HG03280 (cell line): ENCODE measurements at regions not wholly inside any gene's neighbourhood (a gene's known extent, or its start where the extent isn't known, plus 50 kb on each side); places are given as distances from the start of the nearest gene placed in this dataset.
A peak's percentile ranks its signal among the peaks of the same experiment; 100 is the strongest.
"Not testable (repeated sequence)": the region's sequence is repeated elsewhere in the genome, so short reads cannot be mapped to it uniquely, and the experiment has no call there.

Experiments
- ATAC-seq: cut with Tn5 transposase; IDR thresholded peaks from one replicate; pipeline ENCODE4 v1.9.1; 2021; ENCODE audit warnings: mild to moderate bottlenecking, moderate library complexity; ENCODE audit not compliant: unreplicated experiment

DNA sequence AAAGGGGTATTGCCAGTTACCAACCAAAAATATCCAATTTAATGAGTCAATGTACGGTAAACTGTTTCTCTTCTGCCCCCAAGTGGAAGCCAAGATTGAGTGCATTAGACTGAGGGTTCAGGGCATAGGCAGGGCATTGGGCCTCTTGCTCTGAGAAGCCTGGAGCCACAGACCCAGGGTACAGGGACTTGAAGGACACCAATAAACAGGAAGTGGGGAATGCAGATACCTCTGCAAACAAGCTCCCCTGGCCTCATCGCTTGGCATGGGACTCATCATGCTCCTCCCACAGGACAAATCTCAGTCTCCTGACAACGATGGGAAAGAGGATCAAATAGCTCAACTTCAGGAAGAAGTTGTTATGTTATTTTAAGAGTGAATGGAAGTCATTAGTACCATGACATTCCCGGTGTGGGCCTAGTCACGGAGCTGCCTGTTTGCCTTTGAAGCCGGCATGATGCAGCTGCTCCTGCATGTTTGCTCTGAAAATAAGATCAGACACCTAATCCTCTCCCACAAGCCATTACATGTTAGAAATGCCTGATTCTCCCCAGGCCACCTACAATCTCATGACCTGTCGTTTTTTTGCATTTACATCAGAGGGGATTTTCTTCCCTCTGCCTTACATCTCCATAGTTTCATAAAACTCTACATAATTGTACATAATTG lies 224.2 kb downstream of the RCHY1 start:
- peak; percentile 59 for ATAC-seq

DNA sequence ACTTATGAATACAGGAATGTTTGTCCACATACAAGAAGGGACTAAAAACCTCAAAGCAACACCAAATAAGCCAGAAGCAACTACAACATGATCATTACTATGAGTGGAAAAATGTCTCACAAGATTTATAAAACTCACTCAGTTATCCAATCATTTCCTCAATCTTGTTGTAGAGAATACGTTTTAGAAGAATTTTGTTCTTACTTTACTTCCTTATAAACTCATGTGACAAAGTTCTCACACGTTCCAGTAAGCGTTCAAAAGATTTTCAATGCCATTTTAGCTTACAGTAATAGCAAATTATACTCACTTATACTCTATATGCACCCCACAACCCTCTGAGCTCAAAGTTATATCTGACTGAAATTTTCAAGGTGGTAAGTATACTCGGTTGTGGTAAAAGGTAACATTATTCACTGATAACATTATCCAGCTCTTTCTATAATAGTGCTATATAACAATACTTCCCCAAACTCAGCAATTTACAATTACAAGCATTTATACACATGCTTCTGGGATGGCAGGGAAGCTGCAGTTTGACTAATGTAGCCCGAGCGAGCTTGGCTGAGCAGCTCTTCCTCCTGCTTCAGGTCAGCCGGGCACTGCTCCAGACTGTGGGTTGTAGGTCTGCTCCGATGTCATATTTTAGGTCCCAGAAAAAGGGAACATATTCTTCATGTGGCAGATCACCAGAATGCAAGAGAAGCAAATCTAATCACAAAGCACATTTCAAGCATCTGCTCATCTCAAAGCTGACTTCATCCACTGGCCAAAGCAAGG lies 226.3 kb downstream of the RCHY1 start:
- ATAC-seq = no peak

DNA sequence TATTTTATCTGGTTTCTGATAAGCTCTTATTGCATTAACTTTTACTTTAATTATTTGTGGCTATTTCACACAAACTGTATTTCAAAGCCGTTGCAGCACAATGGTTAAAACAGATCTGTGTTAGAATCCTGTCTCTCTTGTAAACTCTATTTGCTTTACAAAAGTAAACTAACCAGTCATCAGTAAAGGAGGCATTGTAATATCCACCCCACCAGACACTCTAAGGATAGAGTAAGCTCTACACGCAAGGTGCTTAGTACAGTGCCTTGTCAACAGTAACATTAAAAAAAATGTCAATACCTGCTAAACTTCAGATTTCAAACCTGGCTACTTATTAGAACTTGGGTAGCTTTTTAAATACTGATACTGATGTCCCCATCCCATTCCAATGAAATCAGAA lies 228.4 kb downstream of the RCHY1 start:
- ATAC-seq = no peak

DNA sequence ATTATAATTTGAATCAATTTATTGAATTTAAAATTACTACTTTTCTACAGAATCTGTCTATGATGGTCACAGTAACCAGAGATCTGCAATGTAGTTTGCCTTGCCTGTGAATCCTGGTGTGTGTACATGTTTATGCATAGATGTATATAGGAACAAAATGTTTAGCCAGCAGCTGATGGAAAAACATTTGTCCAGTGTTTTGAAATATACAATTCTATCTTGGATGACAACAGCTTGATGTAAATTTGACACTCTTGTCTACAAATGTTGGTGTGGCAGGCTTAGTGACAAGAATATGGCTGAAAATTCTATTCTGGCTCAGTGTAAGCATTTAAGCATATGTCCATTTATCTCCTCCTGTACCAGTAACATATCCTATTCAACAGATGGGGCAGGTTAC lies 229.4 kb downstream of the RCHY1 start:
- no peak for ATAC-seq

DNA sequence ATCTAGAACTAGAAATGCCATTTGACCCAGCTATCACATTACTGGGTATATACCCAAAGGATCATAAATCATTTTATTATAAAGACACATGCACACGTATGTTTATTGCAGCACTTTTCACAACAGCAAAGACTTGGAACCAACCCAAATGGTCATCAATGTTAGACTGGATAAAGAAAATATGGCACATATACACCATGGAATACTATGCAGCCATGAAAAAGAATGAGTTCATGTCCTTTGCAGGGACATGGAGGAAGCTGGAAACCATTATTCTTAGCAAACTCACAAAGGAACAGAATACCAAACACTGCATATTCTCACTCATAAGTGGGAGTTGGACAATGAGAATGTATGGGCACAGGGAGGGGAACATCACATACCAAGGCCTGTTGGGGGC lies 233.7 kb downstream of the RCHY1 start:
- ATAC-seq = not testable (repeated sequence)

DNA sequence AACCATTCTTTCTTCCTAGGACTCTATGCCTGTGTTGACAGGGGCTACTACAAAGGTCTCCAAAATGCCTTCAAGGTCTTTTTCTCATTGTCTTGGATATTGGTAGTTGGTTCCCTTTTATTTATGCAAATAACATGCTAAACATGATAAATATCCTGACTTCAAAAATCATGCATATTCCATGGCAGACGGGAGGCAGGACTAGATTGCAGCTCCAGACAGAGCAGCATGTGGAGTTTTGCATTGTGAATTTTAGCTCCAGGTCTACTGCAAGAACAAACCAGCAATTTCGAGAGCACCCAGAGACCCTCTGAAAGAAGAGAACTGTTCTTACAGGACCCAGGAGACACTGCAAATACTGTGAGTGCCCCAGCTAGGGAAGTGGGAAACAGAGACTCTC lies 254.9 kb downstream of the RCHY1 start:
- no peak for ATAC-seq

DNA sequence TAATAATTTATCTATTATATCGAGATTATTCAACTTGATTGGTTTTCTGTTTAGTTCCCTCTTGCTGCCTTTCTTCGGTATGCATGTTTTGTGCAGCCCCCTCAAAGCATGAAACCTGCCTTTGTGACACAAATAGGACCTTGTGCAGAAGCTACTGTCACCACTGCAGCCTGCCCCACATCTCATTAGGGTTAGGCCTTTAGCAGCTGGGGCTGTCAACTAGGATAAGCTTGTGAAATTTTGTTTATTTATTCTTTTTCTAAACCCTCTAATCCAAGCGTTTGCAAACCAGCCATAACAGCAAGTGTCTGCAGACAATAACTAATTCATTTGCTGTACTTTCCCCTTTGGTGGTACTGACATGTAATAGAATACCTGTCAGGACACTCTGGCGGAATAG lies 258.9 kb downstream of the RCHY1 start:
- no peak for ATAC-seq

DNA sequence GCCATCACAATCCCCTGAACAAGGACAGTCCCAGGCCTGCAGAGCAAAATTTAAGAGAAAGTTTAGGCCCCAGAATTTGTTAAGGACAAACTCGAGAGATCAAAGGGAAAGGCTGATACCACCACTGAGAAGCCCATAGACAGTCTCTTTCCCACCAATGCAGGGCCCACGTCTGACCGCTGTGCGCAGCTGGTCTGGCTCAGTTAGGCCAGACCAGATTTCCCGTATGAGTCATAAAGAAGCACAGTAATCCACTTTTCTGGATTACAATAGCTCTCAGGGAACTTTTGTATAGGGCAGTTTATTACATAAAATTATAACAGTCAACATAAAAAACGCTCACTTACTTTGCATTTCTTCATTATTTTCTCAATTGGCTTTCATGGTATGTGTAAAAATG lies 259.5 kb downstream of the RCHY1 start:
- ATAC-seq = no peak

DNA sequence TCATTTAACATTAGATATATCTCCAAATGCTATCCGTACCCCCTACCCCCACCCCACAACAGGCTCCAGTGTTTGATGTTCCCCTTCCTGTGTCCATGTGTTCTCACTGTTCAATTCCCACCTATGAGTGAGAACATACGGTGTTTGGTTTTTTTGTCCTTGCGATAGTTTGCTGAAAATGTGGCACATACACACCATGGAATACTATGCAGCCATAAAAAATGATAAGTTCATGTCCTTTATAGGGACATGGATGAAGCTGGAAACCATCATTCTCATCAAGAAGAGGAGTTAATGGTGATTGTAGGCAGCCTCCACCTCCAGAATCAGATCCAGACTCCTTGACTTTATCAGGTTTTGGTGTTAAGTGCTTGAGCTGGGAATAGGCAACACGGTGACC lies 261.1 kb downstream of the RCHY1 start:
- ATAC-seq = not testable (repeated sequence)

DNA sequence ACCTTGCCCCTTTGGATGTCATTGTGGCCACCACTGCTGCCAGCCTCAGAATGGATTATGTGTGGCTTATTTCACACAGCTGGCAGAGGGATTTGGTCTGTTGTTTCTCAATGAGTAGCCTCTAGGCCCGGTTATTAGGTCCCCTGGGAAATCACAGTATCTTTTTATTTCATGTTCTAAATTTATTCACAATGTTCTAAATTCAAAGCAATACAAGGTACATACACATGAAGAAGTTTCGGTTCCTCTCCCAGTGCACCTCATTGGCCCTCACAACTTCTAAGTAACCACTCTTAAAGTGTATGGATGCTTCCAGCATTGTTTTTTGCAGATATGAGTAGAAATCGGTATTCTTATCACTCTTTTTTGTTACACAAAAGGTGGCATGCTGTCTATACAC lies 262.7 kb downstream of the RCHY1 start:
- ATAC-seq = peak; percentile 65

DNA sequence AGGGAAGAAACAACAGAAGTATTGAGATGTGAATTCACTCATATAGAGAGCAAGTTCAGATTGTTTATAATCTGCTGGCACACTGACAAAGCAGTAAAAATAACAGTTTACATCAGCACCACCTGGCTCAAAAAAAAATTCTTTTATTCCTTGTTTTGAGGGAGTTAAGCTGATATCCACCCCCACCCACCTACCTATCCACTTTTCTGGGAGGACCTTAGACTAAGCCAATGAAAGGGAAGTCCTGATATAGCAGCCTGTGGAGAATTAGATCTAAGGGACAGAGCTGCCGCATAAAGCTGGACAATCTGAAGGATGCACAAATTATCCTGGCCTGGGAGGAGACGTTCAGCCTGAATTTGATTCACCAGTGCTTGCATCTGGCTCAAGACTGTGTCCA lies 264.5 kb downstream of the RCHY1 start:
- ATAC-seq = no peak

DNA sequence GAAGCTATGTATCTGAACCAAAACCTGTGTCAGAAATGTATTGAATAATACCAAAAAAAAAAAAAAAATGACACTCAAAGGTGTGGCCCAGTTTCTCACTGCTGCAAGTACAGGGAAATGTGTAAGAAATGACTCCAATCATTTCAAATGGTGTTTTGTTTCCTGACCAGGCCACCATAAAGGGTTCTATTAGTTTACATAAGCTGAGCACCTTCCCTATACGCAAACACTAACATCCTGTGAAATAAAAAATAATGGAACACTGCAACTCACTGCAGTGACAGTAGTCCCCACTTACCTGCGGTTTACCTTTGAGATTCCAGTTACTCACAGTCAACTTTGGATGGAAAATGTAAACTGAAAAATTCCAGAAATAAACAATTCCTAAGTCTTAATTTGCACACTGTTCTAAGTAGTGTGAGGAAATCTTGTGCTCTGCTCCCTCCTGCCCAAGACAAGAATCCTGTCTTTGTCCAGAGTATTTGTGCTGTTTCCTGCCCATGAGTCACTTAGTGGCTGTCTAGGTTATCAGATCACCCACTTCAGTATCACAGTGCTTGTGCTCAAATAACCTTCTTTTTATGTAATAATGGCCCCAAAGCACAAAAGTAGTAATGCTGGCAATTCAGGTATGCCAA lies 265.3 kb downstream of the RCHY1 start:
- ATAC-seq = no peak

DNA sequence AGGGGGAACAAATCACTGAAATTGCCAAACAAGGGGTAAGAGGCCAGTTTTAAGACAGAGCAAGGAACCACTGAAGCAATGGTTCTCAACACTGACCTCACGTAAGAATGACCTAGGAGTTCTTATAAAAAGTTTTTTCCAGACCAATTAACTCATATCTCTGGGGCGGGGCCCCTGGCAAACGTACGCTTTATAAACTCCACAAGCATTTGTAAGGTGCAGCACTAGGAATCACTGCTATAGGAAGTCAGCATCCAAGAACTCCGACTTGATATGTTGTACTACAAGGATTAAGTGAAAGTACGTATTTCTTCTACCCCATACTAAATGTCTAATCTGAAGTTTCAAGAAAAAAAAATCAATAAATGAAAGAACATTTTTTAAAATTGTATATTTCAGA lies 269.9 kb downstream of the RCHY1 start:
- ATAC-seq = no peak

DNA sequence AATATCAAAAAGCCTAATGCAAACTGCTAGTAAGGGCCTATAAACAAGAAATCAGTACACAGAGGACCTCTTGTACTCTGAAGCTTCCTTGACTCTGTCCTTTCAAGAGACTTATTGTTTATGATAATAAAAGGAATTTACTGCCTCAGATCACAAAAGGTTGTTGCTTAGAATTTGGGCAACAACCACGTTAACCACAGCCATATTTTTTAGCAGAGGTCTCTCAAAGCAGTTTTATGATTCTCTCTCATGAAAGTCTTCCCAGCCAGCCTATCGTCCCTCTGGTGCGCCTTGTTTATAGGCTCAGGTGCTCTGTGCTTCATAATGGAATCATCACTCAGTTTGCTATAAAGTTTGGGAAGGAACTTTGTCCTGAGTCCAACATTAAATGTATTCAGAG lies 270.6 kb downstream of the RCHY1 start:
- ATAC-seq = no peak

DNA sequence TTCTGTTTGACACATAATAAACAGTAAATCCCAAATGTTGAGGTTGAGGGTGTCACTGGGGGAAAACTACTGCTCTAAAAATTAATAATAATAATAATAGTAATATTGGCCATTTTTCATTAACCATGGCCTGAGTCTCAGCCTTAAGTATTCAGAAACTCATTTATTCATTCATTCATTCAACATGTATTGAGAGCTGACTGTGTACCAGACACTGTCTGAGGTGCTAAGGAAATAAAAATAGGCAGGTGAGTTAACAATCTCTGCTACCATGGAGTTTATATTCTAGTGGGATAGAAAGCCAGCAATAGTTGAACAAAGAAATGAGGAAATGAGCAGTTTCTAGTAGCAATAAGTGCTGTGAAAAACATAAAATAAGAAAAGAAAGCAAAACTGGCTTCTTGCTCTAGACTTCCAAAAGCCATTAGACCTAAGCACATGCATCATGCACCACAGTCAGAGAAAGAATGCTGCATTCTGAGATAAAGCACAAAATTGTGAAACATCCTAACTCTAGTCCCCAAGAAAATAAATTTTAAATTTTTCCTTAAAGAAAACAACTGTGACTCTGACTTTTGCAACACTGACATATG lies 278.7 kb downstream of the RCHY1 start:
- peak; percentile 99 for ATAC-seq

DNA sequence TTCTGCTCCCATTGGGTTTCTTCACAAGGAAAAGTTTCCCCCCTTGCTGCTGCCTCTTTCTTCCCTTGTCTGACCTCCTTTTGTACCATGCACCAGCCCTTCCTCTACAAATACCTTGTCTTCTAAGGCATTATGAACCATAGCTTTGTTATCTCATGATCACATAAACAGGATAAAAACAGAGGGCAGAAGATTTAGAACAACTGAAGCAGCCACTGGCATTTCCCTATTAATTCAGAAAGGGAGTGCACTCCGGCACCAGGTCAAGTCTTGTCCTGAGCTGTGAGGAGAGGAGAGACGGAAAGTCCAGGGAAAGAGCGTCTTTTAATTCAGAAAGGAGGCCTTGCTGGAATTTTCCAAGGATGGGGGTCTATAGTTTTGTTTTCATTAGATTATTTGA lies 281.7 kb downstream of the RCHY1 start:
- ATAC-seq = no peak

DNA sequence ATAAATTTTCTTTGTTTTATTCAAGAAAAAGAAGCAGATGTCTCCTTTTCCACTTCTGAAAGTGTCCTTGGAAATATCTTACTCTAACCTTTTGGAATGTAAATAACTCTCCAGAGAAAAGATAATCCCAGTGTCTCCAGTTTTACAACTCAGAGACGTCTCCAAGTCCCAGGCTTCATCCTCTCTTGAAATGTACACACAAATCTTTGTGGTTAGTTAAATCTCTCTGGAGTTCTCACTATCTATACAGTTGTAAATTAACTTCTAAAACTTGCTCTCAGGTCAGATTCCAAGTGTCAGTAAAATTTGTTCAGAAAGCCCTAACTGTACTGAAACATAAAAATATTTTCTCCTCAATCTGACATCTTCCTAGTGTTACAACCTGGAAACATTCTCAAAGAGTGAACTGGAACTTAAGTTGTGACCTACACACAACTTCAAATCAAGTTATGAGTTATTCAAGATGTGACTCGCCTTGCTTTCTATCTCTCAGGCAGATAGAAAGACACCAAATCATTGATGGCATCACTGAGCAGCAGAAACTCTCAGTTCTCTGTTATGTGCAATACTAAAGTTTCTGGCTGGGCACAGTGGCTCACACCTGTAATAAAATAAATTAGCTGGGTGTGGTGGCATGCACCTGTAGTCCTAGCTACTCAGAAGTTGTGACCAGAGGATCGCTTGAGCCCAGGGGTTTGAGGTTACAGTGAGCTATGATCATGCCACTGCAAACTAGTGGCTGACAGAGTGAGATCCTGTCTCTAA lies 284.2 kb downstream of the RCHY1 start:
- ATAC-seq = peak; percentile 78

DNA sequence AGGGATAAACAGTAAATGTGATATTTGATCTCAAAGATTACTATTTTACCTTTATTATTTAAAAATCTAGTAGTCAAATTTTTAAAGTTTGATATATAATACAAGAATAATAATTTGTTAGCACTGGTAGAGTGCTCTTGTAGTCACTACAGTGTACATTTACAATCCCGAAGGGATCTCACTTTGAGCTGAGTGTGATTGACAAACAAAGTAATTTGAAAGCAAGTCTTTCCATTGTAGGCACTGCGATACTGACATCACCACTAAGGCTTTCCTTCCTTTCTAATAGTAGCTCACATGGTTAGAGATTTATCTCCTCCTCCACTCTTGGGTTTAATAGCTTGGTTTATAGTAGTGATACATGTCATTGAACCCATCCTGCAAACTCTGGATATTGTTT lies 280.6 kb downstream of the PARM1 start:
- ATAC-seq = no peak

DNA sequence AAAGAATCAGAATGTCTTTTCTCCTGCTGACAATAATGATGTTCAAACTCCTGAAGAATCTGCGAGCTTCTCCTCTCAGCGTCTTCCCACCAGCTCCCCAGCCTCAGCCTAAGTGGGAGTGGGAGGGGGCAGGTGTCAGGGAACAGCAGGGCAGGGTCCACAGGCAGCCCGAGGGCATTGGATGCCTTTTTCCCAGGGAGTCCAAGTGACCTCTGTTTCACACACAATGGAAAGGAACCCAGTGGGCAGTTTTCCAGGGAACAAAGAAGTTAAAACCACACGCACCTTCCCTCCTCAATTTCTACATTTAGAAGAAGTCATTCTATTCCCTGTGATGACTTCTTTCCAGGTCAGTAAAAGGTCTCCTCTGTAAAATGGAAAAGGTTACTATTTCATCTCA lies 278.5 kb downstream of the PARM1 start:
- no peak for ATAC-seq

DNA sequence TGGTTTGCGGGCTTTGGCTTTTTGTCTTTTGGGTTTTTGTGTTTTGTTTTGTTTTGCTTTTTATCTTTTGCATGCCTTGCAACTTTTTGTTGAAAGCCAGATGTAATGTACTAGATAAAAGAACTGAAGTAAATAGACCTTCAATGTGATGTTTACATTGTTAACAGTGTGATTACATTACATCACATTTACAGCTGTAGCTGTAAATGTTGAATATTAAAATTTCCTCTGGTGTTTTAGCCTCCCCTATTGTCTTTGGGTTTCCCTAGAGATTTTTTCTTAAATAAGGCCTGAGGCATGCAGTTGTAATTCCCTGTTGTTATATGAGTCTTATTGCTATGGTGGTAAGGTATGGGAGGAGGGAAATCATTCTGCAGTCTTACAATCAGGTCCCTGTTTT lies 275.0 kb downstream of the PARM1 start:
- ATAC-seq = no peak

DNA sequence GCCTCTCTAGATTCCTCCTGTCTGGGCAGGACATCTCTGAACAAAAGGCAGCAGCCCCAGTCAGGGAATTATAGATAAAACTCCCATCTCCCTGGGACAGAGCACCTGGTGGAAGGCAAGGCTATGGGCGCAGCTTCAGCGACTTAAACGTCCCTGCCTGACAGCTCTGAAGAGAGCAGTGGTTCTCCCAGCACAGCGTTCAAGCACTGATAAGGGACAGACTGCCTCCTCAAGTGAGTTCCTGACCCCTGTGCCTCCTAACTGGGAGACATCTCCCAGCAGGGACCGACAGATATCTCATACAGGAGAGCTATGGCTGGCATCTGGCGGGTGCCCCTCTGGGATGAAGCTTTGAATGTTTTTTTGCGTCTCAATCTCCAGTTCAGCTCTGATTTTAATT lies 262.2 kb downstream of the PARM1 start:
- ATAC-seq = no peak
